Type B pancreatic cell (in vitro differentiated cells): ENCODE measurements at regions not wholly inside any gene's neighbourhood (a gene's known extent, or its start where the extent isn't known, plus 50 kb on each side); places are given as distances from the start of the nearest gene placed in this dataset.

Experiments
- DNase-seq: peaks from one replicate; pipeline ENCODE4 v3.0.0; 2021; ENCODE audit warnings: mixed read lengths; ENCODE audit not compliant: unreplicated experiment; ENCODE audit errors: extremely low spot score
- H3K27ac Mint-ChIP-seq: 2 replicates; pipeline ENCODE4 v1.8.0; 2021; ENCODE audit warnings: mild to moderate bottlenecking, mixed read lengths
- H3K27me3 Mint-ChIP-seq: 2 replicates; pipeline ENCODE4 v1.8.0; 2021; ENCODE audit warnings: mixed read lengths
- H3K36me3 Mint-ChIP-seq: 2 replicates; pipeline ENCODE4 v1.8.0; 2021; ENCODE audit warnings: mixed read lengths
- H3K4me1 Mint-ChIP-seq: one replicate; pipeline ENCODE4 v1.8.0; 2021; ENCODE audit warnings: mixed read lengths; ENCODE audit not compliant: unreplicated experiment
- H3K4me3 Mint-ChIP-seq: 2 replicates; pipeline ENCODE4 v1.8.0; 2021; ENCODE audit warnings: mild to moderate bottlenecking, mixed read lengths
- H3K9me3 Mint-ChIP-seq: 2 replicates; pipeline ENCODE4 v1.8.0; 2021; ENCODE audit warnings: mixed read lengths
- CTCF ChIP-seq: fragments of 200-600 bp; sonication (generic); conservative IDR thresholded peaks from 2 replicates; pipeline ENCODE4 v1.5.0; 2021; ENCODE audit warnings: antibody characterized with exemption, mild to moderate bottlenecking

DNA sequence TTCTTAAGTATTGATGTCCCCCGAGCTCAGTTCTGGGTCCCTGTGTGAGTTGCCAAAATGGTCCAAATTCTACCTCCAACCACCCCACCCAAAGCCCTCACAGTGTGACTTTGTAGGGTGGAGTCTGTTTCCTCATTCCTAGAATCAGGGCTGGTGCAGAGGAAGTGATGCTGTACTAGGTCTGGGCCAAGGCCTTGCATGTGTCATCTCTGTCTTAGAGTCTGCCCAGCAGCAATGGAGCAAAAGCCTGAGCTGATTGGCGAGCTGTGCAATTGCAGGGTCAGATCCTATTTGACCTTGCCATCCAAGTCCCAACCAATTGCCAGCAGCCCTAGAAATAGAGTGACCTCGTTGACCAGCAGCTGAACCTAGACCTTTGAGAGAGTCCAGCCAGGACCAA, 97.0 kb upstream of the ANKRD10 start:
- Mint-ChIP-seq H3K27me3 (no peaks in the 10 kb centered on the region), H3K27ac (peak overlapping the region; percentile 74), H3K36me3 (no peaks in the 10 kb centered on the region), H3K9me3 (no peaks in the 10 kb centered on the region), H3K4me3 (no peak overlapping the region), H3K4me1 (no peaks in the 10 kb centered on the region)
- DNase-seq: no peak
- TF ChIP-seq CTCF: no peak

GRCh38 chr13:111008351-111008750, 93.5 kb upstream of the ANKRD10 start:
- H3K4me3 Mint-ChIP-seq: no peak overlapping the region
- H3K9me3 Mint-ChIP-seq: no peaks in the 10 kb centered on the region
- peaks cover 5% of the 10 kb centered on the region for H3K27me3 Mint-ChIP-seq
- H3K27ac Mint-ChIP-seq: no peak overlapping the region
- no peaks in the 10 kb centered on the region for H3K36me3 Mint-ChIP-seq
- DNase-seq: no peak
- H3K4me1 Mint-ChIP-seq: peaks cover 4% of the 10 kb centered on the region
- TF ChIP-seq CTCF: no peak

- Mint-ChIP-seq H3K27me3 (peaks cover 5% of the 10 kb centered on the region), H3K36me3 (no peaks in the 10 kb centered on the region), H3K9me3 (no peaks in the 10 kb centered on the region), H3K27ac (no peak overlapping the region), H3K4me3 (no peak overlapping the region), H3K4me1 (peaks cover 4% of the 10 kb centered on the region)
- TF ChIP-seq CTCF: no peak
- no peak for DNase-seq
These were observed 92.3 kb upstream of the ANKRD10 start for GRCh38 chr13:111007209-111007608.

DNA sequence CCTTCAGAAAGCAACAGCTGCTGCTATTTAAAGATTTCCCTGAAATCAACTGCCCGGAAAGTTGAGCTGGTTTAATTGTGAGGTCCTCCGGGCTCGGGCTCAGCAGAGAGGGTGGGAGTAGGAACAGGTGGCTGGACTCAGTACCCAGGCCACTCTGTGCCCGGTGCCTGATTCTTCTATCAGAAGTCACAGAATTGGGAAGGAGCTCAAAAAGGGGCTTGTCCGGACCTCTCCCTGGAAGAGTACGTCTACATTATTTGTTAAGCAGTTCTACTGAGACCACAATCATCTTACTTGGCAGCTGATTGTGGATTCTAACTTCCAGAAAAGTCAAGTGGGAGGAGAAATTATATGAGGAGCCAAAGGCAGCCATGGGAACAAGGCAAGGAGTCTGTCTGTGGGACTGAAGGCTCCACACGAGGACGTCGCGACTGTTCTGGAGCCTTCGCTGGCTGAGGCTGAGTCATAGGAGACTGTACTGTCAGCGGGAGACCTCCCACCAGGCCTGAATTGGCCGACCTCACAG, 91.7 kb upstream of the ANKRD10 start:
- TF ChIP-seq CTCF: no peak
- Mint-ChIP-seq H3K4me3 (no peak overlapping the region), H3K36me3 (no peaks in the 10 kb centered on the region), H3K27ac (no peak overlapping the region), H3K4me1 (peaks cover 4% of the 10 kb centered on the region), H3K9me3 (no peaks in the 10 kb centered on the region), H3K27me3 (peaks cover 5% of the 10 kb centered on the region)
- no peak for DNase-seq

DNA sequence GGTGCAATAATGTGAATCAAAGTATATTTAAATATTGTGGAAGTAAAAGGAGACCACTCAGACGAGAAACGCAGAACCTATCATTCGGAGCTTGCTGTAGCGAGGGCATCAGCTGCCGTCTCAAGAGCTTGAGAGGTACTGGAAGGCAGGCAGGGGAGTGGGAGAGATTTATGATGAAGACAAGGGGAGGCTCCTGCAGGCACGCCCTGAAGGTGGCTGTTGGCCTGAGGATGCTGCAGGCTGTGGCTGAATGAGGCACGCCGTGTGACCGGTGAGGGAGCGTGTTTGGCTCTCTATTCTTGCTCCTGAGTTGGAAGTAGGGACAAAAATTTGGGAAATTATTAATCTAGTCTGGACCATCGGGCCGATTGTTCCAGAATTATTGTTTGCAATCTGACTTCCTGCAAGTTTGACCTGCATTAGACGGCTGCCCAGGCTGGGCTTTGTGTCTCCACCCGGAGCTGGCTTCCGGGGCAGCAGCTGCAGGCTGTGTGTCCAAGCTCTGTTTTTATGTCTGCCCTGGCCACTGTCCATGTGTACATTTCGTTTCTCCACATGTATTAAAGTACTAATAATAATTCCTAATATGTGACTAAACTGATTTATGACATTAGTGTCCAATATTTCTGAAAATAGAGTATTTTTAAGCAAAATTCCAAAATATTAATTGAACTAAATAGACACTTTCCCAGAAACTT, 91.1 kb upstream of the ANKRD10 start:
- DNase-seq: no peak
- no peak overlapping the region for H3K27ac Mint-ChIP-seq
- H3K27me3 Mint-ChIP-seq: peaks cover 5% of the 10 kb centered on the region
- no peak overlapping the region for H3K4me3 Mint-ChIP-seq
- peaks cover 4% of the 10 kb centered on the region for H3K4me1 Mint-ChIP-seq
- H3K9me3 Mint-ChIP-seq: no peaks in the 10 kb centered on the region
- TF ChIP-seq CTCF: no peak
- no peaks in the 10 kb centered on the region for H3K36me3 Mint-ChIP-seq
